ENCODE measurements at regions not wholly inside any gene's neighbourhood (a gene's known extent, or its start where the extent isn't known, plus 50 kb on each side); places are given as distances from the start of the nearest gene placed in this dataset.

DNA sequence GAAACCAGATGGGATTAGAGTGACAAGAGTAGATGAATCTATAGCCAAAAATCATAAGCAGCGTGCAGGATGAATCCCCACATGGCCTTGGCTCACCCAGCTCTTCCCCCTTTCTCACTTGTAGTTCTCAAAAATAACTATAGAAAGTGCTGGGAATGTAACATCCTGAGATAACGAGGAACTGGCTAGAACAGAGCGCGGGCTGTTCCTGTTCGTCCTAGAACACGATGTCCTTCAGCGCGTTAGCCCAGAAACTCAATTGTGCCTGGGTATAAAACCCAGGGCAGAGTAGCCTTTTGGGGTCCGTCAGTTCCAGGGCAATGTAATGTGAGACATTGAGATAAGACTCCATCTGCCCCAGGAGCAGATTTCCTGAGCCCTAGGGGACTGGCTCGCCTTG is 326.2 kb downstream of the TSHZ3 start:
- in situ Hi-C loops (cut with HindIII; ENCODE audit: low pct_ligation_motif_present, low sequenced_read_pairs): no loop called here
- Histone ChIP-seq H3K27me3 (replicated peaks) (no peaks in the 10 kb centered on the region), H3K4me3 (ENCODE audit: low read depth, low read length) (no peak overlapping the region), H3K36me3 (replicated peaks) (no peaks in the 10 kb centered on the region), H3K27ac (no peak overlapping the region)
- TF ChIP-seq, protein P1, sequence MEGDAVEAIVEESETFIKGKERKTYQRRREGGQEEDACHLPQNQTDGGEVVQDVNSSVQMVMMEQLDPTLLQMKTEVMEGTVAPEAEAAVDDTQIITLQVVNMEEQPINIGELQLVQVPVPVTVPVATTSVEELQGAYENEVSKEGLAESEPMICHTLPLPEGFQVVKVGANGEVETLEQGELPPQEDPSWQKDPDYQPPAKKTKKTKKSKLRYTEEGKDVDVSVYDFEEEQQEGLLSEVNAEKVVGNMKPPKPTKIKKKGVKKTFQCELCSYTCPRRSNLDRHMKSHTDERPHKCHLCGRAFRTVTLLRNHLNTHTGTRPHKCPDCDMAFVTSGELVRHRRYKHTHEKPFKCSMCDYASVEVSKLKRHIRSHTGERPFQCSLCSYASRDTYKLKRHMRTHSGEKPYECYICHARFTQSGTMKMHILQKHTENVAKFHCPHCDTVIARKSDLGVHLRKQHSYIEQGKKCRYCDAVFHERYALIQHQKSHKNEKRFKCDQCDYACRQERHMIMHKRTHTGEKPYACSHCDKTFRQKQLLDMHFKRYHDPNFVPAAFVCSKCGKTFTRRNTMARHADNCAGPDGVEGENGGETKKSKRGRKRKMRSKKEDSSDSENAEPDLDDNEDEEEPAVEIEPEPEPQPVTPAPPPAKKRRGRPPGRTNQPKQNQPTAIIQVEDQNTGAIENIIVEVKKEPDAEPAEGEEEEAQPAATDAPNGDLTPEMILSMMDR (IDR thresholded peaks at IDR 0.05; ENCODE audit: low read depth, low read length, missing control alignments): no peak
- DNase-seq: no peak

DNA sequence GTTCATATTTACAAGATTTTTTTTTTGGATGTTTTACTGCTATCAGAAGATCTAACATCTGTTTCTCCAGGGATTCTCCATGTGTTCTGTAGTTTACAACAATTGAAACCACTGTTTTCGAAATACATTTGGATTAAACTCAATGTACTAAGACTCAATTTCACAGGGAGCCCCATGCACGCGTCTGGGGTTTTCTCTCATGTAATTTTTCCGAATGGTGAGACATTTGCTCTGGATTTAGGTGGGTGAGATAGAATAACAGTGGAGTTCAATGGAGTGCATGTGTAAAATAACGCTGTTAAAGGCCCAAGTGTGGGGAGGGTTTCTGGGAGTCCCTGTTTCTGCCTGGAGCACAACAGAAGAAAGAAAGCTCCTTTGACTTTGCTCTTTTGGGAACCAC is 330.3 kb downstream of the TSHZ3 start:
- Histone ChIP-seq H3K27me3 (replicated peaks) (no peaks in the 10 kb centered on the region), H3K36me3 (replicated peaks) (no peaks in the 10 kb centered on the region), H3K27ac (no peak overlapping the region), H3K4me3 (ENCODE audit: low read depth, low read length) (no peak overlapping the region)
- DNase-seq: no peak
- in situ Hi-C loops (cut with HindIII; ENCODE audit: low pct_ligation_motif_present, low sequenced_read_pairs): no loop called here
- TF ChIP-seq, protein P1 (IDR thresholded peaks at IDR 0.05; ENCODE audit: low read depth, low read length, missing control alignments): no peak

DNA sequence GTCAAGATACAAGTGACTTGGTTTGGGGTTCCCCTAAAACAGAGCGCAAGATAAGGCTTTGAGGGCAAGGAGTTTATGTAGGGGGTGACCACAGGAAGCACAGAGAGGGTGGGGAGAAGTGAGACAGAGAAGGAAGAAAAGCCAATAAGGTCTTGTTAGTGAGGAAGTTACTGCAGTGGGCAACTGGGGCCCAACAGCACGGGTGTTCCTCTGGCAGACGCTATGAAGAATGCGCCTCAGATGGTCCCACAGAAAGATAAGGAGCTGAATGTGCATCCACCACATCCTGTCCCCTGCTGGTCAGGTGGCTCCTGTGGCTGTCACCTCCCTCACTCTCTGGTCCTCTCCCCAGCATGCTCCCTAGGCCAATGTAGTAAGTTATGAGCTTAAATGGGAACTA is 333.5 kb downstream of the TSHZ3 start:
- in situ Hi-C loops (cut with HindIII; ENCODE audit: low pct_ligation_motif_present, low sequenced_read_pairs): no loop called here
- H3K27ac ChIP-seq: no peak overlapping the region
- H3K4me3 ChIP-seq (ENCODE audit: low read depth, low read length): no peak overlapping the region
- H3K27me3 ChIP-seq (replicated peaks): no peaks in the 10 kb centered on the region
- TF ChIP-seq, protein P1 (IDR thresholded peaks at IDR 0.05; ENCODE audit: low read depth, low read length, missing control alignments): no peak
- DNase-seq: no peak
- no peaks in the 10 kb centered on the region for H3K36me3 ChIP-seq (replicated peaks)

DNA sequence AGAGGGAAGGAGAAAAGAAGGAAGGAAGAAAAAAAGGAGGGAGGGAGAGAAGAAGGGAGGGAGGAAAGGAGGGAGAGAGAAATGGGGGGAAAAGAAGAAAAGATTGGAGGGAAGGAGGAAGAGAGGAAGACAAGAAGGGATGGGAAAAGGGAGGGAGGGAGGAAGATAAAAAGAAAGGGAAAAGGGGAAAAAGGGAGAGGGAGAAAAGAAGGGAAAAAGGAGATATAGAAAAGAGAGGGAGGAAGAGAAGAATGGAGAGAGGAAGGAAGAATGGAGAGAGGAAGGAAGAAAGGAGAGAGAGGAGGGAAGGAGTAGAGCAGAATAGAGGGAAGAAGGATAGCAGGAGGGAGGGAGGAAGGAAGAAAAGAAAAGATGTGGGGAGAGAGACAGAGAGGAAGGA is 334.6 kb downstream of the TSHZ3 start:
- no peaks in the 10 kb centered on the region for H3K36me3 ChIP-seq (replicated peaks)
- DNase-seq: no peak
- in situ Hi-C loops (cut with HindIII; ENCODE audit: low pct_ligation_motif_present, low sequenced_read_pairs): no loop called here
- H3K27ac ChIP-seq: no peak overlapping the region
- TF ChIP-seq, protein P1 (IDR thresholded peaks at IDR 0.05; ENCODE audit: low read depth, low read length, missing control alignments): no peak
- no peaks in the 10 kb centered on the region for H3K27me3 ChIP-seq (replicated peaks)
- H3K4me3 ChIP-seq (ENCODE audit: low read depth, low read length): no peak overlapping the region

DNA sequence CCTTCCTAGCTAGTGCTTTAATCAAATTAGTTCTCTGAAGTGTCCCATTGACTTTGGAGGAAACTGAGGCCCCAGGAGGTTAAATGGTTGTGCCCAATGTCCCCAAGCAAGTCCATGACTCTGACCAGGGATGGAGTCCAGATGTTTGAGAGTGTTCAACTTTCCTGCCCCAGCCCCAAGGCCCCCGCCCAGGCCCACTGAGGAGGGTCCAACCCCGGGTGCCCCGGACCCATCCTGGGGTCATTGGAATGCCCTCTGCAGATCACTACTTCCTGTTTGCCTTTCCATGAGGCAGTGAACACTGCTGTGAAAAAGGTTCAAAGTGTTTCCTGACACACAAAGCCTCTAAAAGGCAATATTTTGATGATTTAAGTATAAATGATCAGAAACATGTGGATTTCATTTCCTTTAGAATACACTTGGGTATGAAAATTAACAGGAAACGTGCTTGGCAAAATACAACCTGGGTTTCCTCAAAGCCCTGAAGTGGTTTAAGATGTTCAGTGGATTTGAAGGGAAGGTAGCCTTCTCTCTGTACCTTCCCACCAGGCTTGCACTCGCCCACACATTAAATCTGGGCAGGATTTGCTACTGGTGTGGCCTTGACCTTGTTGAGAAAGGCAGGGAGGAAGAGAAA is 335.7 kb downstream of the TSHZ3 start:
- Histone ChIP-seq H3K4me3 (ENCODE audit: low read depth, low read length) (no peak overlapping the region), H3K27ac (no peak overlapping the region), H3K36me3 (replicated peaks) (no peaks in the 10 kb centered on the region), H3K27me3 (replicated peaks) (no peaks in the 10 kb centered on the region)
- TF ChIP-seq, protein P1 (IDR thresholded peaks at IDR 0.05; ENCODE audit: low read depth, low read length, missing control alignments): no peak
- in situ Hi-C loops (cut with HindIII; ENCODE audit: low pct_ligation_motif_present, low sequenced_read_pairs): no loop called here
- DNase-seq: no peak

Measured in brain microvascular endothelial cell (primary cell).